ENCODE measurements at regions not wholly inside any gene's neighbourhood (a gene's known extent, or its start where the extent isn't known, plus 50 kb on each side); places are given as distances from the start of the nearest gene placed in this dataset.

- FAIRE-seq = peak; percentile 37
- DNase-seq (ENCODE audit: low spot score) = no peak
Observed at GRCh38 chr5:126366199-126366560, 57.0 kb upstream of the GRAMD2B start.

GRCh38 chr5:126368239-126368812, 54.9 kb upstream of the GRAMD2B start:
- DNase-seq (ENCODE audit: low spot score) = no peak
- FAIRE-seq = no peak

- FAIRE-seq (no peak), DNase-seq (ENCODE audit: low spot score) (no peak)
Observed at GRCh38 chr5:126369083-126369482, 54.1 kb upstream of the GRAMD2B start.

- DNase-seq (ENCODE audit: low spot score) = no peak
- no peak for FAIRE-seq
Observed at GRCh38 chr5:126369995-126370731, 53.0 kb upstream of the GRAMD2B start.

- DNase-seq (ENCODE audit: low spot score) (no peak), FAIRE-seq (peak; percentile 27)
Observed at GRCh38 chr5:126370796-126371718, 52.2 kb upstream of the GRAMD2B start.

GRCh38 chr5:126373375-126374108, 49.7 kb upstream of the GRAMD2B start:
- DNase-seq (ENCODE audit: low spot score) (no peak), FAIRE-seq (no peak)

Data from urothelium cell line (cell line).